ENCODE measurements at regions not wholly inside any gene's neighbourhood (a gene's known extent, or its start where the extent isn't known, plus 50 kb on each side); places are given as distances from the start of the nearest gene placed in this dataset.

GRCh38 chr1:4275083-4275482 lies 375.0 kb upstream of the C1orf174 start:
- Histone ChIP-seq H3K27me3 (no peaks in the 10 kb centered on the region), H3K27ac (no peak overlapping the region), H3K4me3 (no peak overlapping the region), H3K36me3 (no peaks in the 10 kb centered on the region), H3K4me1 (no peaks in the 10 kb centered on the region), H3K9me3 (peaks cover 0 to 17% of the 10 kb centered on the region in 2 donors)
- TF ChIP-seq CTCF (IDR thresholded peaks at IDR 0.05): no peak
- no peak for DNase-seq (ENCODE audit: low spot score)

GRCh38 chr1:4276238-4276637 lies 376.2 kb upstream of the C1orf174 start:
- Histone ChIP-seq H3K27ac (no peak overlapping the region), H3K4me3 (no peak overlapping the region), H3K9me3 (peaks cover 0 to 17% of the 10 kb centered on the region in 2 donors), H3K36me3 (no peaks in the 10 kb centered on the region), H3K4me1 (no peaks in the 10 kb centered on the region), H3K27me3 (no peaks in the 10 kb centered on the region)
- TF ChIP-seq CTCF (IDR thresholded peaks at IDR 0.05): no peak
- no peak for DNase-seq (ENCODE audit: low spot score)

GRCh38 chr1:4277598-4277997 lies 376.8 kb upstream of the AJAP1 start:
- Histone ChIP-seq H3K9me3 (peaks cover 0 to 17% of the 10 kb centered on the region in 2 donors), H3K4me3 (no peak overlapping the region), H3K36me3 (no peaks in the 10 kb centered on the region), H3K4me1 (no peaks in the 10 kb centered on the region), H3K27me3 (no peaks in the 10 kb centered on the region), H3K27ac (no peak overlapping the region)
- DNase-seq (ENCODE audit: low spot score): no peak
- no peak for TF ChIP-seq CTCF (IDR thresholded peaks at IDR 0.05)

- Histone ChIP-seq H3K27ac (no peak overlapping the region), H3K9me3 (peaks cover 0 to 7% of the 10 kb centered on the region in 2 donors), H3K36me3 (no peaks in the 10 kb centered on the region), H3K27me3 (no peaks in the 10 kb centered on the region), H3K4me3 (no peak overlapping the region), H3K4me1 (no peaks in the 10 kb centered on the region)
- DNase-seq (ENCODE audit: low spot score): no peak
- no peak for TF ChIP-seq CTCF (IDR thresholded peaks at IDR 0.05)
These were observed 369.4 kb upstream of the AJAP1 start for GRCh38 chr1:4284976-4285375.

GRCh38 chr1:4292861-4293260 lies 361.5 kb upstream of the AJAP1 start:
- TF ChIP-seq CTCF (IDR thresholded peaks at IDR 0.05): no peak
- no peaks in the 10 kb centered on the region for H3K27me3 ChIP-seq
- H3K27ac ChIP-seq: no peak overlapping the region
- H3K9me3 ChIP-seq: peaks cover 0 to 10% of the 10 kb centered on the region in 2 donors
- H3K36me3 ChIP-seq: no peaks in the 10 kb centered on the region
- H3K4me3 ChIP-seq: no peak overlapping the region
- no peaks in the 10 kb centered on the region for H3K4me1 ChIP-seq
- DNase-seq (ENCODE audit: low spot score): no peak

- Histone ChIP-seq H3K9me3 (no peaks in the 10 kb centered on the region), H3K4me3 (no peak overlapping the region), H3K36me3 (no peaks in the 10 kb centered on the region), H3K27me3 (no peaks in the 10 kb centered on the region), H3K4me1 (no peaks in the 10 kb centered on the region), H3K27ac (no peak overlapping the region)
- TF ChIP-seq CTCF (IDR thresholded peaks at IDR 0.05): no peak
- no peak for DNase-seq (ENCODE audit: low spot score)
These were observed 355.9 kb upstream of the AJAP1 start for GRCh38 chr1:4298361-4299083.
